ENCODE measurements at regions not wholly inside any gene's neighbourhood (a gene's known extent, or its start where the extent isn't known, plus 50 kb on each side); places are given as distances from the start of the nearest gene placed in this dataset.

DNA sequence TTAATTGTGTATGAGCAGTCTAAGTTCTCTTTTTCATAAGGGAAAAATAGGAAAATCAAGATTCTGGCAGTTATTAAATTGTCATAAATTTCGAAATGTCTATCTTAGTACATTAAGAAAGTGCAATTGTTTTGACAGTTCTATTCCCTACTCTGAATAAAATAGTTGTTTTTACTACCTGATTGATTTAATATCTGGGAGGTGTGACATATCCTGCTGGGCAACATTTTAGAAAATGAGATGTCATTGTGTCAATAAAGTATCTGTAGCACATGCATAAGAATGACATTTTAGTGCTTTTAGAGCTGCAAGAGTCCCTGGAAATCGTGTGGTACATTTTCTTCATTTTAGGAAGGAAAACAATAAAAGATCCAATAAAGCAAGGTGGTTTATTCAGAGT lies 139.2 kb upstream of the COL11A1 start:
- TF ChIP-seq, protein P1, sequence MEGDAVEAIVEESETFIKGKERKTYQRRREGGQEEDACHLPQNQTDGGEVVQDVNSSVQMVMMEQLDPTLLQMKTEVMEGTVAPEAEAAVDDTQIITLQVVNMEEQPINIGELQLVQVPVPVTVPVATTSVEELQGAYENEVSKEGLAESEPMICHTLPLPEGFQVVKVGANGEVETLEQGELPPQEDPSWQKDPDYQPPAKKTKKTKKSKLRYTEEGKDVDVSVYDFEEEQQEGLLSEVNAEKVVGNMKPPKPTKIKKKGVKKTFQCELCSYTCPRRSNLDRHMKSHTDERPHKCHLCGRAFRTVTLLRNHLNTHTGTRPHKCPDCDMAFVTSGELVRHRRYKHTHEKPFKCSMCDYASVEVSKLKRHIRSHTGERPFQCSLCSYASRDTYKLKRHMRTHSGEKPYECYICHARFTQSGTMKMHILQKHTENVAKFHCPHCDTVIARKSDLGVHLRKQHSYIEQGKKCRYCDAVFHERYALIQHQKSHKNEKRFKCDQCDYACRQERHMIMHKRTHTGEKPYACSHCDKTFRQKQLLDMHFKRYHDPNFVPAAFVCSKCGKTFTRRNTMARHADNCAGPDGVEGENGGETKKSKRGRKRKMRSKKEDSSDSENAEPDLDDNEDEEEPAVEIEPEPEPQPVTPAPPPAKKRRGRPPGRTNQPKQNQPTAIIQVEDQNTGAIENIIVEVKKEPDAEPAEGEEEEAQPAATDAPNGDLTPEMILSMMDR (IDR thresholded peaks at IDR 0.05) = no peak

DNA sequence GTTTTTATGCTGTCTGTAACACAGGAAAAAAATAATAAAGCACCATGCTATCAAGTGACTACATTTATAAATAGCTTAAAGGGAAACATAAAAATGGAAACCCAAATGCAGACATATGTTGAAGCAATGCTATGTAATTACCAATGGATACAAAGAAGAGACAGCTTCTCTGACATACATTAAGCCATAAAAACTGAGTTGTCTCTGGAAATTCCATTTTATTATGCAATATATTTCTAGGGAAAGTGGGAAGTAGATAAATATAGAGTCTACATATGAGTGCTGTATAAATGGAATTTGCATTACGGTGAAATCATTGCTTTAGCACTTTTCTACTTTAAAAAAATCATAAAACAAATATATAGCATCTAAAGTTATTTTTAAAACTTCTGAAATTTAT lies 135.2 kb upstream of the COL11A1 start:
- TF ChIP-seq, protein P1 (IDR thresholded peaks at IDR 0.05) = no peak

DNA sequence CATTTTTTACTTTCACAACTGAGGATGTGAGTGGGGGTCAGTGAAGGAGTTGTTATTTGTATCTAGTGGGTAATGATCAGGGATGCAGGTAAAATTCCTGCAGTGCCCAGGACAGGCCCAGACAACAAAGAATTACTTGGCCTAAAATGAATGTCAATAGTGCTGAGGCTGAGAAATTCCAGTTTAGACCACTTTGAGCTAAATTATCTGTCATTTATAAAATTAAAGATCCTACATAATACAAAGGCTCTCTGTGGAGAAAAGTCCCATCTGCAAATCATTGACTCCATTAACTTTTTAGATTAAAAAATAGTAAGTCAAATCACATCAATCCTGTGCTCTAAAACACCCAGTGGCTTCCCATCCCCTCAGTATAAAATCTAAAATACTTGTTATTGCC lies 130.7 kb upstream of the COL11A1 start:
- TF ChIP-seq, protein P1 (IDR thresholded peaks at IDR 0.05) = no peak

DNA sequence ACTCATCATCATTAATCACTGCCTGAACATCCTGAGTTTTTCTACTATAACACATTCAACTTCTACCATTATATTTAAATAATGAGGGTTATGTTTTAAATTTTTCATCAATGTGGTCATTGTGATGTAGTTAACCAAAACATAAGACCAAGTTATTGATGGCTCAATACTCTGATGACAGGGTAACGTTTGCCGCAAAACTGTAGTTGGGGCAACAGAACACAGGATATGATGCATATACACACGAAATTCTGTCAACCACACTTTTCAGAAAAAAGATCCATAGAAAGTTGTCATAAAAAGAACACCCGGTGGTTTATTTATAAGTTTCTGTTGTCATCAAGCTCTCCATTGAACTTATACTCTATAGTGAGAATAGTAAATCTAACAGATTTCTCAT lies 121.7 kb upstream of the COL11A1 start:
- TF ChIP-seq, protein P1 (IDR thresholded peaks at IDR 0.05) = no peak

DNA sequence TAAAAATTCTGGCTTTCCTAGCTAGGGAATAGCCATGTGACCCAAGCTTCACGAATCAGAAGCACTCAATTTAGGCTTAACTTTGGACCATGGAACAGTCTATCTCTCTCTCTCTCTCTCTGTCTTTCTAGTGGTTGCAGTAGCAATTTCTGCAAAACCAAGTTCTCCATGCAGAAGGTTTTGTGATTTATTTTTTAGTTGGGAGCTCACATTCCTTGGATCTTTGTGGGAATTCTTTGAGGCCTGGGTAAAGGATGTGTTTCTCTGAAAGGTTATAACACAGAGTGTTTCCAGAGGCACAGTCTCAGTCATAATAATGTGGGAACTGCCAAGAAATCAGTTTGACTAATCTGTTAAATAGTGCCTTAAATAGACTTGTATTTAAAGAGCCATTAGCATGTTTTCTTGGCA lies 112.3 kb upstream of the COL11A1 start:
- TF ChIP-seq, protein P1 (IDR thresholded peaks at IDR 0.05) = no peak

DNA sequence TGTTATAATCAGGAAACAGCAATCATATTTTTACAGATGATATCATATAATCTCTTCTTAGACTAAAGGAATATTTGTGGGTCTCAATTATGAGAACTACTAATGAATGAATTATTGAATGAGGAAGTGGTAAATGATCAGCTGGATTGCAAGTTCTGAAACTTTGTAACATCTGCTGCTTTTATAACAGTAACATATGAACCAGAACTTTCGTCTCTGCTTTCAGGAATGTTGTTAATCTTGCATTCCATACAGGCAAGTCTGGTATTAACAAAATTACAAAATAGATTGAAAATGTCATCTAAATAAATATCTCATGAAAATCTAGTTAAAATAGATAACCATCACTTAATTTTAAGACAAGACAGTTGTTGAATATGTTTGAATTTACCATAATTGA lies 110.5 kb upstream of the COL11A1 start:
- TF ChIP-seq, protein P1 (IDR thresholded peaks at IDR 0.05) = no peak

DNA sequence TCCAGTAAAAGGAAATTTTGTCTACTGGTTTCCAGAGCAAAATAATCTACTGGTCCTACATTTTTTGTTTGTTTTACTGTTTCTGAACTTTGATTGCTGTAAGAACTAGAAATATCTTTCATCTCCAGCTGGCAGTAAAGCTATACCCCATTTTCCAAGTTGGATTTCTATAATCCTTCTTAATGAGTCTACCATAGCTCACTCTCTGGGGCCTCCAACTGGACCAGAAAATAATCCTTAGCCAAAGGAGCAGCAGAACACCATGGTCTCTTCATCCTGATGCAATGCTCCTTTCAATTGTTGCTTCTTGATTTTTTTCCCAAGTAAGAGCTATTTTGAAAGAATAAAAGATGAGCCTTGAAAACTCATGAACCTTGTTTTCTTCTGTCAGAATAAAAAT lies 110.0 kb upstream of the COL11A1 start:
- TF ChIP-seq, protein P1 (IDR thresholded peaks at IDR 0.05) = no peak

DNA sequence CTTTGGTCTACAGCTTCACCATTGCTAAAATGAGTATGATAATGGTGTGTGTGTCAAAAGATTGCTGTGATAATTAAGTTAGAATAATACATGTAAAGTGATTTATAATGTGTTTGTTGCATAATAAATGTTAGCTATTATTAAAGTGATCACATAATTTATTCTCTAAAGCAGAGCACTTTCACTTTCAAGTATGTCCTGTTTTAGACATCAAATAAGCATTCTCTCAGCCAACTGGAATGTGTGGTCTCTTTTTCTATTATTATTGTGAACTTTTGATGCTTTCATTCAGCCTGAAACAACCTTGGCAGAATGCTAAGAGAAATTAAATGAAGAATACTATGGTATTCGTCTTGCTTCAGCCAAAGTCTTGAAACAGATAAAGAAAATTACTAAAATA lies 102.8 kb upstream of the COL11A1 start:
- TF ChIP-seq, protein P1 (IDR thresholded peaks at IDR 0.05) = no peak
